Ishikawa (cell line): ENCODE measurements at regions not wholly inside any gene's neighbourhood (a gene's known extent, or its start where the extent isn't known, plus 50 kb on each side); places are given as distances from the start of the nearest gene placed in this dataset.

Experiments
- CEBPB ChIP-seq: IDR thresholded peaks from 2 replicates; pipeline ENCODE4 v1.6.1; 2012
- CREB1 ChIP-seq: IDR thresholded peaks from 2 replicates; pipeline ENCODE4 v1.6.1; 2012; ENCODE audit warnings: low read depth
- EGR1 ChIP-seq: IDR thresholded peaks from 2 replicates; pipeline ENCODE4 v1.6.1; 2012
- EP300 ChIP-seq: IDR thresholded peaks from 2 replicates; pipeline ENCODE4 v1.6.1; 2012; ENCODE audit warnings: borderline replicate concordance
- FOXM1 ChIP-seq: IDR thresholded peaks from 2 replicates; pipeline ENCODE4 v1.6.1; 2012; ENCODE audit warnings: low read depth, borderline replicate concordance
- NFIC ChIP-seq: IDR thresholded peaks from 2 replicates; pipeline ENCODE4 v1.6.1; 2012
- RAD21 ChIP-seq: IDR thresholded peaks from 2 replicates; pipeline ENCODE4 v1.6.1; 2012; ENCODE audit warnings: low read depth
- TAF1 ChIP-seq: IDR thresholded peaks from 2 replicates; pipeline ENCODE4 v1.6.1; 2012; ENCODE audit warnings: low read depth, mild to moderate bottlenecking
- TCF12 ChIP-seq: IDR thresholded peaks from 2 replicates; pipeline ENCODE4 v1.6.1; 2012; ENCODE audit warnings: low read depth
- TEAD4 ChIP-seq: IDR thresholded peaks from 2 replicates; pipeline ENCODE4 v1.6.1; 2012
- YY1 ChIP-seq: IDR thresholded peaks from 2 replicates; pipeline ENCODE4 v1.6.1; 2012; ENCODE audit warnings: low read depth
- ZBTB7A ChIP-seq: IDR thresholded peaks from 2 replicates; pipeline ENCODE4 v1.6.1; 2012; ENCODE audit warnings: low read depth
- TF ChIP-seq, protein P1 (sequence below): IDR thresholded peaks from 2 replicates; pipeline ENCODE4 v1.6.1; 2012; ENCODE audit warnings: low read depth, mild to moderate bottlenecking
- TF ChIP-seq, protein P2 (sequence below): IDR thresholded peaks from 2 replicates; pipeline ENCODE4 v1.6.1; 2012
- TF ChIP-seq, protein P3 (sequence below): IDR thresholded peaks from 2 replicates; pipeline ENCODE4 v1.6.1; 2012

DNA sequence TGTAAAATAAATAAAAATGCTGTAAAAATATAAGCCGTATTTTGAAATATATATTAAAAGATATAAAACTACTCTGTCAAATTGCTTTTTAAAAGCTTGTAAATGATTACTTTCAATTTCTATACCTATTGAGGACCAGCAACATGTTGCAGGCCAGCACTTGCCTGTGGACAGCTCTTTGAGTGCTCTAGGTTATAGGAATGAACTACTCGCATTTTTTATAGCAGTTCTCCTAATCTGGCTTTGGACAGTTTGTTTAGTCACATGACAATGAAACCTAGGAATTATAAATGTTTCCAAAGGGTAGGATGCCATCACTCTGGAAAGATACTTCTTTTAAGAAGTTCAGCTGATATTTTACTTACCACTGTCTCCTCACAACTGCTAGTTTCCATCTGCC lies 117.7 kb upstream of the PTPRZ1 start:
- TF ChIP-seq, protein P1, sequence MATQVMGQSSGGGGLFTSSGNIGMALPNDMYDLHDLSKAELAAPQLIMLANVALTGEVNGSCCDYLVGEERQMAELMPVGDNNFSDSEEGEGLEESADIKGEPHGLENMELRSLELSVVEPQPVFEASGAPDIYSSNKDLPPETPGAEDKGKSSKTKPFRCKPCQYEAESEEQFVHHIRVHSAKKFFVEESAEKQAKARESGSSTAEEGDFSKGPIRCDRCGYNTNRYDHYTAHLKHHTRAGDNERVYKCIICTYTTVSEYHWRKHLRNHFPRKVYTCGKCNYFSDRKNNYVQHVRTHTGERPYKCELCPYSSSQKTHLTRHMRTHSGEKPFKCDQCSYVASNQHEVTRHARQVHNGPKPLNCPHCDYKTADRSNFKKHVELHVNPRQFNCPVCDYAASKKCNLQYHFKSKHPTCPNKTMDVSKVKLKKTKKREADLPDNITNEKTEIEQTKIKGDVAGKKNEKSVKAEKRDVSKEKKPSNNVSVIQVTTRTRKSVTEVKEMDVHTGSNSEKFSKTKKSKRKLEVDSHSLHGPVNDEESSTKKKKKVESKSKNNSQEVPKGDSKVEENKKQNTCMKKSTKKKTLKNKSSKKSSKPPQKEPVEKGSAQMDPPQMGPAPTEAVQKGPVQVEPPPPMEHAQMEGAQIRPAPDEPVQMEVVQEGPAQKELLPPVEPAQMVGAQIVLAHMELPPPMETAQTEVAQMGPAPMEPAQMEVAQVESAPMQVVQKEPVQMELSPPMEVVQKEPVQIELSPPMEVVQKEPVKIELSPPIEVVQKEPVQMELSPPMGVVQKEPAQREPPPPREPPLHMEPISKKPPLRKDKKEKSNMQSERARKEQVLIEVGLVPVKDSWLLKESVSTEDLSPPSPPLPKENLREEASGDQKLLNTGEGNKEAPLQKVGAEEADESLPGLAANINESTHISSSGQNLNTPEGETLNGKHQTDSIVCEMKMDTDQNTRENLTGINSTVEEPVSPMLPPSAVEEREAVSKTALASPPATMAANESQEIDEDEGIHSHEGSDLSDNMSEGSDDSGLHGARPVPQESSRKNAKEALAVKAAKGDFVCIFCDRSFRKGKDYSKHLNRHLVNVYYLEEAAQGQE: peak; percentile 67
- TF ChIP-seq TAF1 (no peak), TCF12 (no peak), EP300 (no peak), TEAD4 (no peak)

DNA sequence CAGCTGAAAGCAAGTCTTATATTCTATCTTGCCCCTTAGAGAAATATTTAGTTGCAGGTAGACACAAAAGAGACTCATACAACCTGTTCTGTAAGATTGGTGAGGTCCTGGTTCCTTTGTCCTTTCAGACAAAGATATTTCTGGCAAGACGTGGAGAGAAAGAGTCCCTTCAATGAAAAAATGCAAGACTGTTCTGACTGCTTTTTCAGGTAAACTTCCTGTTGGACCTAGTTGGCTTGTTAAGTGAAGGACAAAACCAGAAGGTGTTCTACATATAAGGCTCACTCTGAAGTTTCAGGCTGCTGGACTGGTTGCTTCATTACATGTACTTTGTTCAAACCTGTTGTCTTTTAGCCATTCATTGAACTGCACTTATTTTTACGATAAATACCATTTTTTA lies 119.0 kb upstream of the PTPRZ1 start:
- TF ChIP-seq TCF12 (no peak), NFIC (no peak), EP300 (no peak), CREB1 (no peak), CEBPB (no peak), TAF1 (no peak), TEAD4 (no peak), EGR1 (no peak), FOXM1 (no peak), RAD21 (no peak), ZBTB7A (no peak), YY1 (no peak)
- TF ChIP-seq, protein P2, sequence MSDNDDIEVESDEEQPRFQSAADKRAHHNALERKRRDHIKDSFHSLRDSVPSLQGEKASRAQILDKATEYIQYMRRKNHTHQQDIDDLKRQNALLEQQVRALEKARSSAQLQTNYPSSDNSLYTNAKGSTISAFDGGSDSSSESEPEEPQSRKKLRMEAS: no peak
- TF ChIP-seq, protein P1: no peak
- TF ChIP-seq, protein P3, sequence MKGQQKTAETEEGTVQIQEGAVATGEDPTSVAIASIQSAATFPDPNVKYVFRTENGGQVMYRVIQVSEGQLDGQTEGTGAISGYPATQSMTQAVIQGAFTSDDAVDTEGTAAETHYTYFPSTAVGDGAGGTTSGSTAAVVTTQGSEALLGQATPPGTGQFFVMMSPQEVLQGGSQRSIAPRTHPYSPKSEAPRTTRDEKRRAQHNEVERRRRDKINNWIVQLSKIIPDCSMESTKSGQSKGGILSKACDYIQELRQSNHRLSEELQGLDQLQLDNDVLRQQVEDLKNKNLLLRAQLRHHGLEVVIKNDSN: no peak

DNA sequence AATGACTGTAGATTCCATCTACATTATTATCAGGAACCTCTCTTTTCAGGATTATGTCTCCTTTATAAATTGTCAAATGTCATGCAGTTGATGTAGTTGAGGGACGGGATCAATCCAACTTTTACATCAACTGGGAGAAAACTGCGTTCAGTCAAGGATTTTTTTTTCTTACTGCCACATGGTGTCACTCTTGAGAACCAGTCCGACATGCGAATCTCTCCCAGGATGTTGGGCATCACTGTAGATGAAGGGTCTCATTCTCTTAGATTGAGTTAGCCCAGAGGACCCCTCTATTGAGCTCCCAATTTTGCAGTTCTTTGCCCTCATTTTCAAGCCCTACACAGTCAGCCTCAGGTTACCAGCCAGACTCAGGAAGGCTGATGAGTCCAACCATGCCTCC lies 120.3 kb upstream of the PTPRZ1 start:
- TF ChIP-seq, protein P1: no peak
- TF ChIP-seq RAD21: peak; percentile 30; the same call in 1 of the 2 replicates

DNA sequence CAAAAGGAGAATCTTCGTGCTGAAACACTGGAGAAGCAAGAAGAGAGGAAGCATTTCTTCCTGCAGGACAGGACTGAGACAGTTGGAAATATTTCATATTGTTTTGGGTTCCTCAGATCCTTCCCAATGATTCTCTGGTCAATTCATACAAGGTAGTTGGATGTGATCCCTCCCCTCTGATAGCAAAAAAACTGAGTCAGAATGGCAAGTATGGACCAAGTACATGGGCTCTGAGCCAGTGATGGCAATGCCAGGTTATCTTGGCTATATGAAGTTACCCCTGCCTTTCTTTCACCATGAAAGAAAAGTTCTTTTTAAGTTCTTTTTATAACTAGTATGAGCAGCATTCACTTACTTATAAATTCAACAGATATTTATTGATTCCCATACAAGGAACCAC lies 124.4 kb upstream of the PTPRZ1 start:
- TF ChIP-seq, protein P3: no peak
- TF ChIP-seq TCF12 (no peak), RAD21 (no peak), NFIC (no peak), ZBTB7A (no peak), CEBPB (no peak), FOXM1 (no peak), TAF1 (no peak), YY1 (no peak), EP300 (no peak), TEAD4 (no peak), EGR1 (no peak), CREB1 (no peak)
- TF ChIP-seq, protein P2: no peak
- TF ChIP-seq, protein P1: no peak
